Coronary artery (tissue), 2 donors: ENCODE measurements at regions not wholly inside any gene's neighbourhood (a gene's known extent, or its start where the extent isn't known, plus 50 kb on each side); places are given as distances from the start of the nearest gene placed in this dataset.

ENCODE experiments used
- DNase-seq: peaks from one replicate; pipeline ENCODE4 v3.0.0-alpha.2; 2017; ENCODE audit warnings: low spot score
- H3K27ac ChIP-seq, 2 donors: fragments of 200-600 bp; sonication (generic); one replicate each; pipeline ENCODE4 v1.5.1; 2016 to 2019
- H3K4me3 ChIP-seq: fragments of 200-600 bp; sonication (generic); 2 replicates; pipeline ENCODE4 v1.5.1; 2016; ENCODE audit warnings: mild to moderate bottlenecking, moderate library complexity
- TF ChIP-seq, protein P1 (sequence below): fragments of 200-600 bp; sonication (generic); IDR thresholded peaks from one replicate; pipeline ENCODE4 v1.5.1; 2019; ENCODE audit warnings: antibody characterized with exemption

DNA sequence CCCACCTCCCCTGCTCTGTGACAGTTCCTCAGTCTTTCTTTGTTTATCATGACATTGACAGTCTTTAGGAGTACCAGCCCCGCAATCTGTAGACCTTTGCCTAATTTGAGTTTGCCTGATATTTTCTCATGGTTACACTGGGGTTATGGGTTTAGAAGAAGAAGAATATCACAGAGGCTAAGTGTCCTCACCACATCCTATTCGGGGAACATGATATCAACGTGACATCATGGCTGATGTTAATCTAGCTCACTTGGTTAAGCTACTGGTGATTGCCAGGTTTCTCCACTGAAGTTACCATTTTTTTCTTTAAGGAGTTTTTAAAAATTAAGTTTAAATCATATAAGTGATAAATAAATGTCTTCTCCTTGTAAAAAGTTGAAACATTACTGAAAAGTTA is 127.5 kb downstream of the CEP57L1 start:
- TF ChIP-seq, protein P1, sequence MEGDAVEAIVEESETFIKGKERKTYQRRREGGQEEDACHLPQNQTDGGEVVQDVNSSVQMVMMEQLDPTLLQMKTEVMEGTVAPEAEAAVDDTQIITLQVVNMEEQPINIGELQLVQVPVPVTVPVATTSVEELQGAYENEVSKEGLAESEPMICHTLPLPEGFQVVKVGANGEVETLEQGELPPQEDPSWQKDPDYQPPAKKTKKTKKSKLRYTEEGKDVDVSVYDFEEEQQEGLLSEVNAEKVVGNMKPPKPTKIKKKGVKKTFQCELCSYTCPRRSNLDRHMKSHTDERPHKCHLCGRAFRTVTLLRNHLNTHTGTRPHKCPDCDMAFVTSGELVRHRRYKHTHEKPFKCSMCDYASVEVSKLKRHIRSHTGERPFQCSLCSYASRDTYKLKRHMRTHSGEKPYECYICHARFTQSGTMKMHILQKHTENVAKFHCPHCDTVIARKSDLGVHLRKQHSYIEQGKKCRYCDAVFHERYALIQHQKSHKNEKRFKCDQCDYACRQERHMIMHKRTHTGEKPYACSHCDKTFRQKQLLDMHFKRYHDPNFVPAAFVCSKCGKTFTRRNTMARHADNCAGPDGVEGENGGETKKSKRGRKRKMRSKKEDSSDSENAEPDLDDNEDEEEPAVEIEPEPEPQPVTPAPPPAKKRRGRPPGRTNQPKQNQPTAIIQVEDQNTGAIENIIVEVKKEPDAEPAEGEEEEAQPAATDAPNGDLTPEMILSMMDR, result no peak
- Histone ChIP-seq H3K27ac (no peak overlapping the region), H3K4me3 (no peak overlapping the region)
- DNase-seq, result no peak

DNA sequence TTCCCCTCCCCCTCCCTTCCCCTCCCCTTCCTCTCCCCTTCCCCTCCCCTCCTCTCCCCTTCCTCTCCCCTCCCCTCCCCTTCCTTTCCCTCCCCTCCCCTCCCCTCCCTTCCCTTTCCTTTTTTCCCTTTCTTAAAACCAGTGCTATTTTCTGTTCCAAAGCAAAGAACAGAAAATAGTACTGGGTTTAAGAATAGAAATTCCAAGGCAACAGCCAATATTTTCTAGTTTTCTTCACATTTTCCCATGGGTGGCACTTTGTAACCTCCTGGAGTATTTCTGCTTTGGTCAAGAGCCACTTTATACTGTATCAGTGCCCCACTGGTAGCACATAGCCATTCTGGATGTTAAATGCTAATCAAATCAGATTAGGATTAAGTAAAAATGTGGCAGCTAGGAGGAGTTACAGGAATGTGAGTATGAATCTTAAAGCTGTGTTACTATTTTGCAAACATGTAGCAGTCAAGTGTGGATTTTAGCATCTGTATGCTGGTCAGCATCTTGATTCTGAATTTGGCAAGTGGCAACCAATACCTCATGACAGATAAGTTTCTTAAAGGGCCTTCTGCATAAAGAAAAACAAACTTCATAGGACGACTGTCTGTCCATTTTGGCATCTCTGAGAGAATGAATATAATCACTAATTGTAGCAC is 126.4 kb downstream of the CEP57L1 start:
- TF ChIP-seq, protein P1, result no peak
- no peak for DNase-seq
- H3K27ac ChIP-seq, result peak overlapping the region in 1 of 2 donors; percentile 62

More for the DNA sequence above, 126.4 kb downstream of the CEP57L1 start:
- H3K4me3 ChIP-seq, result no peak overlapping the region
